HAP-1 (cell line): ENCODE measurements at regions not wholly inside any gene's neighbourhood (a gene's known extent, or its start where the extent isn't known, plus 50 kb on each side); places are given as distances from the start of the nearest gene placed in this dataset.

Experiments
- DNase-seq, 2 experiments: peaks; one replicate each; pipeline ENCODE4 v3.0.0-alpha.2; 2016 to 2020; ENCODE audit warnings: low spot score in 2 of 2
- H3K27me3 ChIP-seq: fragments of 250-450 bp; sonication (Bioruptor Pico); 2 replicates; pipeline ENCODE4 v1.5.1; 2020; ENCODE audit warnings: low read depth, mild to moderate bottlenecking, moderate library complexity
- H3K36me3 ChIP-seq: fragments of 250-450 bp; sonication (Bioruptor Pico); replicated peaks from 2 replicates; pipeline ENCODE4 v1.5.1; 2020; ENCODE audit warnings: mild to moderate bottlenecking
- H3K4me1 ChIP-seq: fragments of 250-450 bp; sonication (Bioruptor Pico); 2 replicates; pipeline ENCODE4 v1.5.1; 2020; ENCODE audit warnings: mild to moderate bottlenecking
- H3K4me3 ChIP-seq: fragments of 250-450 bp; sonication (Bioruptor Pico); 2 replicates; pipeline ENCODE4 v1.5.1; 2020; ENCODE audit warnings: mild to moderate bottlenecking, moderate library complexity
- H3K9me3 ChIP-seq: fragments of 250-450 bp; sonication (Bioruptor Pico); 2 replicates; pipeline ENCODE4 v1.5.1; 2020; ENCODE audit warnings: mild to moderate bottlenecking, moderate library complexity
- in situ Hi-C: fragments of 300-500 bp; cut with MboI; formaldehyde crosslinking; loops from 3 replicates; pipeline ENCODE4 v1.14.3; 2020; ENCODE audit warnings: low sequenced_read_pairs, inconsistent platforms, mixed read lengths

DNA sequence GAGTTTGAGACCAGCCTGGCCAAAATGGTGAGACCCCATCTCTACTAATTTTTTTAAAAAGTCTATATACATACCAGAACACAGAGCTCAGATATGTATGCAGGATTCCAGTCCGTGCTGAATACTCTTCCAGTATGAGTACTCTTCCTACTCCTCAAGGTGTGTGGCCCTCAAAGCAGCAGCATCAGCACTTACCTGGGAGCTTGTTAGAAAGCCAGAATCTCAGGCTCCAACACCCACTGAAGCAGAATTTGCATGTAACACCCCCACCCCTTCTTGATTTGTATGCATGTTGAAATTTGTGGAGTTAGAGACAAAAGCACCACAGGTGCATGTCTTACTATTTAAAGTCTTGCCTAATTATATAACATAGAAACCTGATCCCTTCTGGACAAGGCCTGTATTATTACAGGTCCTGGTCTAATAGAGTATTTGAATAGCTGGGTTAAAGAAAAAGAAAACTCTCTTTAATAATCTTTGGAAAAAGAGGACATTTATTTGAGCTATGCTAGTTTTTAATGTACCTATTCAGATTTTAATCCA, 50.3 kb upstream of the NFE2L2 start:
- no peaks in the 10 kb centered on the region for H3K27me3 ChIP-seq
- peaks cover 6% of the 10 kb centered on the region for H3K4me1 ChIP-seq
- H3K4me3 ChIP-seq: no peak overlapping the region
- in situ Hi-C loops: no loop called here
- no peak for DNase-seq
- no peaks in the 10 kb centered on the region for H3K9me3 ChIP-seq
- no peaks in the 10 kb centered on the region for H3K36me3 ChIP-seq

GRCh38 chr2:177315364-177315763, 50.8 kb upstream of the NFE2L2 start:
- no peak for DNase-seq
- Histone ChIP-seq H3K36me3 (no peaks in the 10 kb centered on the region), H3K4me3 (no peak overlapping the region), H3K4me1 (peaks cover 6% of the 10 kb centered on the region), H3K27me3 (no peaks in the 10 kb centered on the region), H3K9me3 (no peaks in the 10 kb centered on the region)
- in situ Hi-C loops: no loop called here

DNA sequence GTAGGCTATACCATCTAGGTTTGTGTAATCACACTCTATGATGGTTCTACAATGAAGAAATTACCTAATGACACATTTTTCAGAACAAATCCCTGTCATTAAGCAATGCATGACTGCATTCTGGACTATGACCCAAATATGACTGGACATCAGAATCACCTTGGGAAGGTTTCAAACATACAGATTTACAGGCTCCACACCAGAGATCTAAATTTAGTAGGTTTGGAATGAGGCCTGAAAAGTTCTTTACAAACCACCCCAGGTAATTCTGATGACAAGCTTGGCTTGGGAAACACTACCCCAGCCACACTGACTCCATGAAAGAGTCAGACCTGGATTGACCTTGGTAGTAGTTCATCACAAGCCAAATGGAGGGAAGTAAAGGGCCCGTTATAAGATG, 52.2 kb upstream of the NFE2L2 start:
- peaks cover 6% of the 10 kb centered on the region for H3K4me1 ChIP-seq
- in situ Hi-C loops: no loop called here
- H3K36me3 ChIP-seq: no peaks in the 10 kb centered on the region
- H3K9me3 ChIP-seq: no peaks in the 10 kb centered on the region
- DNase-seq: no peak
- H3K27me3 ChIP-seq: 0 out of 2 replicates have a peak, but pooled peaks cover 3% of the 10 kb centered on the region
- no peak overlapping the region for H3K4me3 ChIP-seq

DNA sequence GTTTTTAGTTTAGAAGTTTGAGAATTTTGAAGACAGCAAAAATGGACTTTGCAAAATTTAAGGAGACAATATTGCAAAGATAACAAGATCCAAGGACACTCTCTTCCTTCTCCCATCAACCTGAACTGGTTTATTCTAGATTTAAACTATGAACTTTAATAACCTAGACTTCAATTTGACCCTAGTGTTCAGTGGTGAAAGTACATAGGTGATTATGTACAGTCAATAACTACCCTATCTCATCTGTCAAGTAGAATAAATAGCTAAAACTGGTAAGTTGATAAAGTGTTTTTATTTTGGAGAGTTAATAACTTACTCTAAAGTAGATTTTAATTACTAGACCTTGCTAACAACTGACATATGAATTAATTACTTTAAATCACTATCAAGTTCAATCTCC, 52.9 kb upstream of the NFE2L2 start:
- no peak for DNase-seq
- H3K4me1 ChIP-seq: peaks cover 6% of the 10 kb centered on the region
- H3K36me3 ChIP-seq: no peaks in the 10 kb centered on the region
- H3K9me3 ChIP-seq: no peaks in the 10 kb centered on the region
- 0 out of 2 replicates have a peak, but pooled peaks cover 3% of the 10 kb centered on the region for H3K27me3 ChIP-seq
- in situ Hi-C loops: no loop called here
- no peak overlapping the region for H3K4me3 ChIP-seq

GRCh38 chr2:177317857-177318256, 53.3 kb upstream of the NFE2L2 start:
- Histone ChIP-seq H3K9me3 (no peaks in the 10 kb centered on the region), H3K4me3 (no peak overlapping the region), H3K4me1 (peaks cover 6% of the 10 kb centered on the region), H3K27me3 (0 out of 2 replicates have a peak, but pooled peaks cover 3% of the 10 kb centered on the region), H3K36me3 (no peaks in the 10 kb centered on the region)
- DNase-seq: no peak
- in situ Hi-C loops: no loop called here

DNA sequence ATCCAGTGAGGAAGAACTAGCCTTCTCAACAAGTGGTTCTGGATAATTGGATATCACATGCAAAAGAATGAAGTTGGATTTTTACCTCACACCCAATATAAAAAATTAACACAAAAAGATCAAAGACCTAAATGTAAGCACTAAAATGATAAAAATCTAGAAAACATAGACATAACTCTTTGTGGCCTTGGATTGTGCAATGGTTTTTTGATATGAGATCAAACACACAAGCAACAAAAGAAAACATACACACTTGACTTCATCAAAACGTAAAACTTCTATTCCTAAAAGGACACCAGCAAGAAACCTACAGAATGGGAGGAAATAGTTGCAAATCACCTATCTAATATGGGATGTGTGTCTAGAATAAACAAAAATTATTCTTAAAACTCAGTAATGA, 54.1 kb upstream of the NFE2L2 start:
- H3K9me3 ChIP-seq: no peaks in the 10 kb centered on the region
- H3K4me1 ChIP-seq: peaks cover 6% of the 10 kb centered on the region
- H3K36me3 ChIP-seq: no peaks in the 10 kb centered on the region
- 0 out of 2 replicates have a peak, but pooled peaks cover 3% of the 10 kb centered on the region for H3K27me3 ChIP-seq
- H3K4me3 ChIP-seq: no peak overlapping the region
- no peak for DNase-seq
- in situ Hi-C loops: no loop called here

DNA sequence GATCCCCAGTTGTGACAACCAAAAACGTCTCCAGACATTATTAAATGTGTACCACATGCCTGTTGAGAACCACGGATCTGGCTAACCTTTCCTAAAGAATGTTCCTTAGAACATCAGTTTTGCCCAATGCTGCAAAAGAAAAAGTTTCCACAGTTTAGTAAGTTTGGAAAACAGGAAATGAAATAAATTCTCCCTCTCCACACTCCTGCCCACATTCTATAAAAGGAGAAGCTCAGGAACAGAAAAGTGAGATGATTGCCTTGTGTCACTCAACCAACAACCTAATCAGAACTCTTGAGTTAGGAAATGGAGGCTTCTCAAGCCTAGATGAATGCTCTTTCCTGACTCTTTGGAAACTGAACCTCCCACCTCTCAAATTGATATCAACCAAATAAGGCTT, 56.1 kb upstream of the NFE2L2 start:
- no peaks in the 10 kb centered on the region for H3K9me3 ChIP-seq
- H3K27me3 ChIP-seq: peaks cover 5% of the 10 kb centered on the region; the same call in 1 of the 2 replicates
- H3K4me3 ChIP-seq: no peak overlapping the region
- no peak for DNase-seq
- in situ Hi-C loops: no loop called here
- H3K36me3 ChIP-seq: no peaks in the 10 kb centered on the region
- no peaks in the 10 kb centered on the region for H3K4me1 ChIP-seq

DNA sequence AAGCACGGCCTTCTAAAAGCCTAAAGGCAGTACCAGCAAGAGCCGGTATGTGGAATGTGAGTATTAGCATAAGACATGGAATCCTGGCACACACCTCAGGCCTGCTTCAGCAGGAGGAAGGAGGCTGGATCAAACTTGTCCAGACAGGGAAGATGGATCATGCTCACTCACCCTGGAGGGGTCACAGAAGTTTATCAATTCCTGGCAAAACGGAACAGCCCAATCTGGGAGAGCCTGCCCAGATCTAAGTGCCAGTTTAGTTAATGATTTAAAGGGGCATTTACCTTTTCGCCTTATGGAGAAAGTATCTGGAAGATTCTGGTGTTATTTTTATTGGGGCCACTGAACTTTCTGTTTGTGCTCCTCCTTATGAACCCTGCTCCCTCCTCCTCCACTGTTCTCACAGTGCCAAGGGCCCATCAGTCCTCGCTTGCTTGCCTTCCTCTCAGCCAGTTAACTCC, 58.3 kb upstream of the NFE2L2 start:
- no peaks in the 10 kb centered on the region for H3K4me1 ChIP-seq
- no peak for DNase-seq

DNA sequence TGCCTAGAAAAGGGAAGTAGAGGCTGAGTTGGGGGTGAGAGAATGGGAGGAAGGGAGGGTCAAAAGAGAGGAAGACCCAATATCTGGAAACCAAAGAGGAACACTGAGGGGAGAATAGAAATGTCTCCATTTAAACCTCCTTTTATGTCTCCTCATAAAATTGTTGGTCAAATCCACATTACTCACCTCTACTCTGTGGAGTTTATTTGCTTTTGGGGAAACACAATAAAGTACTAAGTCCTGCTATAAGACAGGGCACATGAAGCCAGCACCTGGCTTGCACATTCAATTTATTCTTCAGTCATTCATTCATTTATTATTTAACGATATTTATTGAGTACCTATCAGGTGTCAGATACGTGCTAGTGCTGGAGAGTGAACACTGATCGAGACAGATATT, 60.3 kb upstream of the NFE2L2 start:
- in situ Hi-C loops: no loop called here
- Histone ChIP-seq H3K36me3 (no peaks in the 10 kb centered on the region), H3K4me3 (no peak overlapping the region), H3K9me3 (no peaks in the 10 kb centered on the region), H3K4me1 (no peaks in the 10 kb centered on the region), H3K27me3 (peaks cover 7% of the 10 kb centered on the region; the same call in 1 of the 2 replicates)
- DNase-seq: no peak

More for the DNA sequence above, 58.3 kb upstream of the NFE2L2 start:
- in situ Hi-C loops: no loop called here
- Histone ChIP-seq H3K4me3 (no peak overlapping the region), H3K27me3 (peaks cover 5% of the 10 kb centered on the region; the same call in 1 of the 2 replicates), H3K9me3 (no peaks in the 10 kb centered on the region), H3K36me3 (no peaks in the 10 kb centered on the region)

GRCh38 chr2:177325554-177325953, 61.0 kb upstream of the NFE2L2 start:
- Histone ChIP-seq H3K4me1 (no peaks in the 10 kb centered on the region), H3K27me3 (peaks cover 6% of the 10 kb centered on the region; the same call in 1 of the 2 replicates), H3K4me3 (no peak overlapping the region), H3K9me3 (no peaks in the 10 kb centered on the region), H3K36me3 (no peaks in the 10 kb centered on the region)
- in situ Hi-C loops: no loop called here
- DNase-seq: no peak

DNA sequence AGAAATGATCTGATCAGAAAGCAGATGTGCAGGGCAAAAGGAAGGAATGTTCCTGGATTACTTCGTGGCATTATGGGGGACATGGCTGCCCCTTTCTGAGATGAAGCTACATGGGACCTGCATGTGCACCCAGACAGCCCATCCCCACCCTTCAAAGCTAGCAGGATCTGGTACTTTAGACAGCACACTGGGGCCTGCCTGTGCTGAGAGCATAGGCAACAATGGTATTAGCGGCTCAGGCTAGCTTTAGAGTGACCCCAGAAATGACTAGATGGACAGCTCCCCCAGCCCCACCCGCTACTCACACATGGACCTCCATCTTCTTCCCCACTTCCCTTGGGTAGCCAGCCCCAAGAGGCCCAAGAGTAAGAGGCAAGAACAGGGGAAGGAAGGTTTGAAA, 61.5 kb upstream of the NFE2L2 start:
- Histone ChIP-seq H3K9me3 (no peaks in the 10 kb centered on the region), H3K27me3 (peaks cover 5% of the 10 kb centered on the region; the same call in 1 of the 2 replicates), H3K4me3 (no peak overlapping the region), H3K36me3 (no peaks in the 10 kb centered on the region), H3K4me1 (no peaks in the 10 kb centered on the region)
- no peak for DNase-seq
- in situ Hi-C loops: no loop called here

DNA sequence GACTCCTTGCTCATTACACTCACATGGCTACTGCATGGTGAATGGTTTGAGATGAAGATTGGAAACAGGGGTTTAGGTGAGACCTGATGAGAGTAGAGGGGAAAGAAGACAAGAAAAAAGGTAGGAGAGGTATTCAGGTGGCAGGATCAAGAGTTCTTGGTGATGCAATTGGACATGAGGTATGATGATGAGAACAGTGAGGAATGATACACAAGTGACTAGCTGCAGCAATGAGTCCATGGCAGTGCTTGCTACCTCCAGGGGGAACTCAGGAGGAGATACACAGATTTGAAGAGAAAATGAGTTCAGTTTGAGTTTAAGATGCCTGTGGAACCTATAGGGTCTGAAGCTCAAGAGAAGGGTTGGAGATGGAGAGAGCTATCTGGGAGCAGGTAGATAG, 62.1 kb upstream of the NFE2L2 start:
- Histone ChIP-seq H3K9me3 (no peaks in the 10 kb centered on the region), H3K36me3 (no peaks in the 10 kb centered on the region), H3K4me1 (no peaks in the 10 kb centered on the region), H3K4me3 (no peak overlapping the region), H3K27me3 (peaks cover 5% of the 10 kb centered on the region; the same call in 1 of the 2 replicates)
- no peak for DNase-seq
- in situ Hi-C loops: no loop called here

GRCh38 chr2:177327009-177327408, 62.5 kb upstream of the NFE2L2 start:
- in situ Hi-C loops: no loop called here
- Histone ChIP-seq H3K4me1 (peaks cover 3% of the 10 kb centered on the region; the same call in 1 of the 2 replicates), H3K4me3 (no peak overlapping the region), H3K36me3 (no peaks in the 10 kb centered on the region), H3K27me3 (peaks cover 5% of the 10 kb centered on the region; the same call in 1 of the 2 replicates), H3K9me3 (no peaks in the 10 kb centered on the region)
- DNase-seq: no peak

DNA sequence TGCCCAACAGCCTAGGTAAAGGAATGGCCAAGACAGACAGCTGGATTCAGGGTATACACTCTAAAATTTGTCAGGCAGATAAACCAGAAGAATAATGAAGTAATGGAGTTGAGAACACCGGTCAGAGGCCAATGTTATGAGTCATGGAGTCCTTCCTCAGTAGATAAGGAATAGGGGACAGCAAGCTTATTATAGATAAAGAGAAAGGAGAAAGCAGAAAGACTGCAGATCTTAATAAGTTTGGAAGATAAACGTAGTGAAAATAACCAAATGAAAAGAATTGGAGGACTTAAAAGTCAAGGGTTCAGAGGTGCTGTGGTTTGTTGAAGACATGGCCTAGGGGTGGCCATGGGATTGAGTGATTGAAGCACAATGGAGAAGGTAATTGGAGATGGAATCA, 63.5 kb upstream of the NFE2L2 start:
- H3K36me3 ChIP-seq: no peaks in the 10 kb centered on the region
- in situ Hi-C loops: no loop called here
- no peak overlapping the region for H3K4me3 ChIP-seq
- no peaks in the 10 kb centered on the region for H3K9me3 ChIP-seq
- peaks cover 4% of the 10 kb centered on the region; the same call in 1 of the 2 replicates for H3K4me1 ChIP-seq
- peaks cover 5% of the 10 kb centered on the region; the same call in 1 of the 2 replicates for H3K27me3 ChIP-seq
- DNase-seq: no peak

- H3K36me3 ChIP-seq: no peaks in the 10 kb centered on the region
- H3K27me3 ChIP-seq: peaks cover 5% of the 10 kb centered on the region; the same call in 1 of the 2 replicates
- no peak overlapping the region for H3K4me3 ChIP-seq
- H3K4me1 ChIP-seq: peaks cover 4% of the 10 kb centered on the region; the same call in 1 of the 2 replicates
- H3K9me3 ChIP-seq: no peaks in the 10 kb centered on the region
- in situ Hi-C loops: no loop called here
- DNase-seq: no peak
These were observed 63.5 kb upstream of the AGPS start for GRCh38 chr2:177329064-177329463.
